OCI-LY7 (cell line): ENCODE measurements at regions not wholly inside any gene's neighbourhood (a gene's known extent, or its start where the extent isn't known, plus 50 kb on each side); places are given as distances from the start of the nearest gene placed in this dataset.

ENCODE experiments used
- EZH2phosphoT487 ChIP-seq: fragments of 200-600 bp; sonication (generic); IDR thresholded peaks from 2 replicates; pipeline ENCODE4 v1.6.1; 2018; ENCODE audit warnings: low read depth, borderline replicate concordance, mild to moderate bottlenecking, mixed run types, antibody characterized with exemption, low read length, moderate library complexity, mixed read lengths
- TF ChIP-seq, protein P1 (sequence below): fragments of 200-600 bp; sonication (generic); conservative IDR thresholded peaks from 2 replicates; pipeline ENCODE4 v1.5.1; 2014; ENCODE audit warnings: mild to moderate bottlenecking, antibody characterized with exemption, low read length, moderate library complexity, mixed read lengths

DNA sequence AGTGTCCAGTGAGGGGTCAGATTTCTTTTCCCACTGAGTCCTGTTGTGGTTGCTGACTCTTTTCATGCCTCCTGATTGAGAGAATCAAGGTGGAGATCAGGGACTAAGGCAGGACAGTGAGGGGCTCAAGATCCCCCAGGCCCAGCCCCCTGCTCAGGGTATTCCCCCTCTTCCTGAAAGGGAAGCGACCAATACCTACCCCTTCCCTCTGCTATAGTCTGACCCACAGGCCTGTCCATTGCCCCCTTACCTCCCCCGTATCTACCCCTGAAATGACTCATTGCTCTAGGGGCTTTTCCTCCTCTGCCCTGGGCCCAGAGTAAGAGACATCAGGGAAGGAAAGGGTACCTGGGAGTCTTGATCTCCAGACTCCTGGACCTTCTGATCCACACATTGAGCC, 1320.5 kb downstream of the UQCRFS1 start:
- TF ChIP-seq, protein P1, sequence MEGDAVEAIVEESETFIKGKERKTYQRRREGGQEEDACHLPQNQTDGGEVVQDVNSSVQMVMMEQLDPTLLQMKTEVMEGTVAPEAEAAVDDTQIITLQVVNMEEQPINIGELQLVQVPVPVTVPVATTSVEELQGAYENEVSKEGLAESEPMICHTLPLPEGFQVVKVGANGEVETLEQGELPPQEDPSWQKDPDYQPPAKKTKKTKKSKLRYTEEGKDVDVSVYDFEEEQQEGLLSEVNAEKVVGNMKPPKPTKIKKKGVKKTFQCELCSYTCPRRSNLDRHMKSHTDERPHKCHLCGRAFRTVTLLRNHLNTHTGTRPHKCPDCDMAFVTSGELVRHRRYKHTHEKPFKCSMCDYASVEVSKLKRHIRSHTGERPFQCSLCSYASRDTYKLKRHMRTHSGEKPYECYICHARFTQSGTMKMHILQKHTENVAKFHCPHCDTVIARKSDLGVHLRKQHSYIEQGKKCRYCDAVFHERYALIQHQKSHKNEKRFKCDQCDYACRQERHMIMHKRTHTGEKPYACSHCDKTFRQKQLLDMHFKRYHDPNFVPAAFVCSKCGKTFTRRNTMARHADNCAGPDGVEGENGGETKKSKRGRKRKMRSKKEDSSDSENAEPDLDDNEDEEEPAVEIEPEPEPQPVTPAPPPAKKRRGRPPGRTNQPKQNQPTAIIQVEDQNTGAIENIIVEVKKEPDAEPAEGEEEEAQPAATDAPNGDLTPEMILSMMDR: no peak
- no peak for TF ChIP-seq EZH2phosphoT487
